K562 (cell line): ENCODE measurements at regions not wholly inside any gene's neighbourhood (a gene's known extent, or its start where the extent isn't known, plus 50 kb on each side); places are given as distances from the start of the nearest gene placed in this dataset.

Experiments
- ATAC-seq: fragments of 200-7000 bp; cut with Tn5 transposase; 3 replicates; pipeline ENCODE4 v1.9.1; 2020; ENCODE audit warnings: moderate library complexity
- BruUV-seq: library from RNA; stranded (reverse); fragments of 400-500 nt; replicated peaks from 2 replicates; lab custom pipeline; 2021; lab: Mats Ljungman, UMichigan
- CTCF ChIA-PET: fragments of 300-600 bp; formaldehyde crosslinking; extraction: SDS; loops from one replicate; lab custom pipeline; 2021; ENCODE audit warnings: low intra/inter-chr PET ratio; lab: Yijun Ruan, JAX
- POLR2A ChIA-PET: fragments of 300-600, 350-650 bp; sonication (Branson Sonifier 250); formaldehyde crosslinking; extraction: SDS; loops from one replicate; lab custom pipeline; 2021; ENCODE audit warnings: antibody characterized with exemption, inconsistent platforms; lab: Yijun Ruan, JAX
- DNase-seq, 4 experiments: peaks; one replicate each; pipeline versions ENCODE4 v3.0.0 to v3.0.0-alpha.2; 2011 to 2018; ENCODE audit warnings: low spot score in 3 of 4, mixed read lengths in 3 of 4; ENCODE audit errors: extremely low read depth in 1 of 4
- FAIRE-seq: peaks from 2 replicates; lab custom pipeline; 2011; peaks lifted over from hg19 to GRCh38; lab: Jason Lieb, UNC
- H2AFZ ChIP-seq: 2 replicates; pipeline ENCODE4 v1.6.0; 2011; ENCODE audit warnings: low read depth, low read length, control low read depth, inconsistent platforms
- H3K27ac ChIP-seq: fragments of 200-600 bp; 3 replicates; pipeline ENCODE4 v1.8.0; 2011; ENCODE audit warnings: low read depth, mild to moderate bottlenecking, control low read depth, inconsistent platforms, low read length, moderate library complexity, mixed read lengths; ENCODE audit errors: extremely low read depth
- H3K27me3 ChIP-seq, 2 experiments: fragments of 300-600 bp in 1 of 2; 2 replicates in 1 of 2; 3 replicates in 1 of 2; pipeline versions ENCODE4 v1.6.0 to v1.8.0; 2011; ENCODE audit warnings: inconsistent platforms in 2 of 2, low read length in 2 of 2, mild to moderate bottlenecking in 1 of 2, mixed read lengths in 1 of 2, moderate library complexity in 1 of 2; ENCODE audit not compliant: control insufficient read depth in 2 of 2, insufficient read depth in 2 of 2
- H3K36me3 ChIP-seq: fragments of 300-600 bp; 3 replicates; pipeline ENCODE4 v1.8.0; 2011; ENCODE audit warnings: mild to moderate bottlenecking, low read length, inconsistent platforms; ENCODE audit not compliant: control insufficient read depth, insufficient read depth
- H3K4me1 ChIP-seq, 2 experiments: fragments of 200-600 bp in 1 of 2; replicated peaks in 1 of 2; 2 replicates in 1 of 2; 3 replicates in 1 of 2; pipeline versions ENCODE4 v1.5.1 to v1.8.0; 2011; ENCODE audit warnings: inconsistent platforms in 2 of 2, low read length in 2 of 2, mild to moderate bottlenecking in 1 of 2, mixed read lengths in 1 of 2, moderate library complexity in 1 of 2; ENCODE audit not compliant: control insufficient read depth in 2 of 2, insufficient read depth in 2 of 2
- H3K4me2 ChIP-seq: 2 replicates; pipeline ENCODE4 v1.6.1; 2011; ENCODE audit warnings: low read length, control low read depth, inconsistent platforms, mixed read lengths; ENCODE audit not compliant: insufficient read depth
- H3K4me3 ChIP-seq: fragments of 200-600 bp; sonication (generic), shearing (Covaris generic); 2 replicates; pipeline ENCODE4 v1.5.1; 2016; ENCODE audit warnings: control low read depth, inconsistent platforms
- H3K79me2 ChIP-seq: fragments of 200-600 bp; 3 replicates; pipeline ENCODE4 v1.8.0; 2011; ENCODE audit warnings: low read length, inconsistent platforms; ENCODE audit not compliant: control insufficient read depth, insufficient read depth
- H3K9ac ChIP-seq, 2 experiments: 2 replicates each; pipeline versions ENCODE4 v1.6.0 to v1.6.1; 2011; ENCODE audit warnings: low read depth in 2 of 2, low read length in 2 of 2, control low read depth in 1 of 2, inconsistent platforms in 1 of 2, mild to moderate bottlenecking in 1 of 2, mixed read lengths in 1 of 2; ENCODE audit not compliant: insufficient read depth in 1 of 2
- H3K9me1 ChIP-seq: one replicate; pipeline ENCODE4 v1.6.0; 2011; ENCODE audit warnings: inconsistent platforms, mild to moderate bottlenecking, low read length, moderate library complexity; ENCODE audit not compliant: control insufficient read depth, insufficient read depth
- H3K9me3 ChIP-seq: replicated peaks from 2 replicates; pipeline ENCODE4 v1.5.1; 2011; ENCODE audit warnings: low read depth, low read length, inconsistent platforms; ENCODE audit not compliant: control insufficient read depth, insufficient read depth
- H4K20me1 ChIP-seq: replicated peaks from 2 replicates; pipeline ENCODE4 v1.6.1; 2011; ENCODE audit warnings: low read length, inconsistent platforms, mixed read lengths; ENCODE audit not compliant: control insufficient read depth, insufficient read depth
- BRD9 ChIP-seq: fragments of 450-650 bp; IDR thresholded peaks from 2 replicates; pipeline ENCODE4 v1.6.1; 2018; ENCODE audit warnings: low read depth; ENCODE audit not compliant: partially characterized antibody
- C11orf30 ChIP-seq: fragments of 450-650 bp; IDR thresholded peaks from 2 replicates; pipeline ENCODE4 v1.6.1; 2016; ENCODE audit warnings: low read depth, mild to moderate bottlenecking
- CHCHD3 ChIP-seq: fragments of 250-450 bp; sonication (Bioruptor Pico); IDR thresholded peaks from 2 replicates; pipeline ENCODE4 v2.1.2; 2022; ENCODE audit warnings: mild to moderate bottlenecking
- HEY1 ChIP-seq: fragments of 250-450 bp; sonication (Bioruptor Pico); IDR thresholded peaks from 2 replicates; pipeline ENCODE4 v1.5.0; 2020; ENCODE audit warnings: mild to moderate bottlenecking, moderate library complexity, borderline replicate concordance
- HMGN3 ChIP-seq: IDR thresholded peaks from 2 replicates; pipeline ENCODE4 v1.6.1; 2011; ENCODE audit warnings: borderline replicate concordance, low read depth, mild to moderate bottlenecking, mixed read lengths, low read length; ENCODE audit not compliant: insufficient read length; ENCODE audit errors: extremely low read depth
- NBN ChIP-seq: fragments of 450-650 bp; IDR thresholded peaks from 2 replicates; pipeline ENCODE4 v1.6.1; 2016; ENCODE audit warnings: low read depth, mild to moderate bottlenecking
- NFATC3 ChIP-seq: fragments of 450-650 bp; IDR thresholded peaks from 2 replicates; pipeline ENCODE4 v1.6.1; 2017; ENCODE audit warnings: mild to moderate bottlenecking
- PURB ChIP-seq: sonication (generic); formaldehyde crosslinking; IDR thresholded peaks from 2 replicates; pipeline ENCODE4 v1.9.0; 2021; ENCODE audit warnings: low read depth, mild to moderate bottlenecking, missing genetic modification reagents
- SMAD2 ChIP-seq: fragments of 150-350 bp; IDR thresholded peaks from 2 replicates; pipeline ENCODE4 v1.6.1; 2014; ENCODE audit warnings: low read depth, mild to moderate bottlenecking, low read length
- ZNF274 ChIP-seq: IDR thresholded peaks from 2 replicates; pipeline ENCODE4 v1.6.1; 2011; ENCODE audit warnings: low read depth, mild to moderate bottlenecking, low read length, moderate library complexity, borderline replicate concordance
- WGBS: fragments of 100-300 bp; shearing (Covaris generic); methylation state at CpG from one replicate; pipeline ENCODE4 v1.1.6; 2016; ENCODE audit warnings: low coverage, mixed read lengths; ENCODE audit not compliant: insufficient coverage; ENCODE audit errors: missing lambda C conversion rate; 5-methylcytosine and 5-hydroxymethylcytosine counted together
- in situ Hi-C: fragments of 300-500 bp; cut with MboI; formaldehyde crosslinking; loops from 4 replicates; pipeline ENCODE4 v1.15.0; 2018; ENCODE audit warnings: inconsistent platforms, mixed read lengths
- intact Hi-C: fragments of 100-400 bp; cut with micrococcal nuclease; formaldehyde crosslinking; loops from 2 replicates; pipeline ENCODE4 v1.14.2; 2022
- TF ChIP-seq, protein P1 (sequence below): fragments of 450-650 bp; IDR thresholded peaks from 2 replicates; pipeline ENCODE4 v1.6.1; 2014; ENCODE audit warnings: low read depth, mild to moderate bottlenecking, moderate library complexity, borderline replicate concordance

DNA sequence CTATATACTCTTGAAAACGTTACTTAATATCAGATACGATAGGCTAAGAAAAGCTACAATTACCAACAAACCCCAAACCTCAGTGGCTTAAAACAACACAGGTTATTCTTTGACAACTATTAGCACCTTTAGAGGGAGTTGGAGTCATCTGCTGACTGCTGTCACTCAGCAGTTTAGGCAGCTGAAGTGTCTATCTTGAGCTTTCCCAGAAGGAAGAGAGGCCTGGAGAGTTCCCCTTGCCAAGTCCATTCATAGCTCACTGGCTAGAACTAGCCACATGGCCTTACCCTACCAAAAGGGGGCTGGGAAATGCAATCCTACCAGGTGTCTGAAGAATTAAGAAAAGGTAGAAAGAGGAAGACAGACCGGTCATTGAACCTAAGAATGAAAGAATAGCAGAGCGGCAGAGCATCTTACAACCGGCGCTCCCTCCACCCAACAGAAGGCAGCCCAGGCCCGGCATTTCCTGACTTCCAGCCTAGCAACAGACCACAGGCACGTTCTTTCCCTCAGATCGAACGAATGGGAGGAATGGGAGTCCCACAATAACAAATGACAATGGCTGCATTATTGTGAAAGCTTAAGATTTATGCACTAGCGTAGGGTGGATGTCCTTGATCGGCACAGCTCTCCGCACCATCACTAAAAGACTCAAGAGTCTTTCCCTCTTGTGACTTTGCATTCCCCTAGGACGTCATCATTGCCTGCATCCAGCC, 211.2 kb upstream of the CTAGE1 start:
- Histone ChIP-seq H2AFZ (no peak overlapping the region), H3K4me1 (no peaks in the 10 kb centered on the region), H4K20me1 (no peaks in the 10 kb centered on the region), H3K9ac (no peak overlapping the region), H3K27me3 (peaks cover 0 to 7% of the 10 kb centered on the region in 2 experiments; a peak in 1 of 5 replicates), H3K36me3 (no peaks in the 10 kb centered on the region), H3K79me2 (no peaks in the 10 kb centered on the region), H3K9me3 (no peaks in the 10 kb centered on the region), H3K4me2 (no peak overlapping the region), H3K9me1 (no peaks in the 10 kb centered on the region), H3K4me3 (no peak overlapping the region), H3K27ac (no peak overlapping the region)
- CTCF ChIA-PET, result no interaction called here
- DNase-seq, result no peak
- TF ChIP-seq NFATC3 (no peak), HEY1 (CRISPR knock-in tag) (no peak), ZNF274 (no peak), SMAD2 (no peak), HMGN3 (no peak), CHCHD3 (CRISPR knock-in tag) (no peak), PURB (CRISPR knock-in tag) (no peak), NBN (no peak), C11orf30 (no peak), BRD9 (no peak)
- TF ChIP-seq, protein P1, sequence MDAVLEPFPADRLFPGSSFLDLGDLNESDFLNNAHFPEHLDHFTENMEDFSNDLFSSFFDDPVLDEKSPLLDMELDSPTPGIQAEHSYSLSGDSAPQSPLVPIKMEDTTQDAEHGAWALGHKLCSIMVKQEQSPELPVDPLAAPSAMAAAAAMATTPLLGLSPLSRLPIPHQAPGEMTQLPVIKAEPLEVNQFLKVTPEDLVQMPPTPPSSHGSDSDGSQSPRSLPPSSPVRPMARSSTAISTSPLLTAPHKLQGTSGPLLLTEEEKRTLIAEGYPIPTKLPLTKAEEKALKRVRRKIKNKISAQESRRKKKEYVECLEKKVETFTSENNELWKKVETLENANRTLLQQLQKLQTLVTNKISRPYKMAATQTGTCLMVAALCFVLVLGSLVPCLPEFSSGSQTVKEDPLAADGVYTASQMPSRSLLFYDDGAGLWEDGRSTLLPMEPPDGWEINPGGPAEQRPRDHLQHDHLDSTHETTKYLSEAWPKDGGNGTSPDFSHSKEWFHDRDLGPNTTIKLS, result no peak
- intact Hi-C loops, result no loop called here
- BruUV-seq, result no TSS peak
- no peak for FAIRE-seq
- WGBS, result 23% methylated on average over 14 of the region's 14 CpGs
- in situ Hi-C loops, result no loop called here
- no peak for ATAC-seq
- POLR2A ChIA-PET, result interaction anchor here (0.7 to 1.2 kb wide), 3 partner anchors 8 to 43 kb away, joined by 3 read pairs; no protein-coding TSS in a partner anchor
